Natural killer cell treated with Interleukin-12 subunit alpha and Interleukin-12 subunit beta and Interleukin-15 and Interleukin-18, amount 100 ng/mL, for 72 hours (primary cell): ENCODE measurements at regions not wholly inside any gene's neighbourhood (a gene's known extent, or its start where the extent isn't known, plus 50 kb on each side); places are given as distances from the start of the nearest gene placed in this dataset.

Source experiments
- ATAC-seq, 2 donors: fragments of 150-1000 bp; cut with Tn5 transposase in 1 of 2; sonication (Bioruptor Pico), chemical (Tn5 transposase) in 1 of 2; 2 replicates each; pipeline ENCODE4 v1.10.0; 2021
- DNase-seq: peaks from one replicate; pipeline ENCODE4 v3.0.0; 2022; ENCODE audit warnings: low spot score
- H3K27ac Mint-ChIP-seq, 2 donors: 1 replicate in 1 of 2; 2 replicates in 1 of 2; pipeline ENCODE4 v1.8.0; 2022; ENCODE audit warnings: mixed read lengths in 2 of 2, mild to moderate bottlenecking in 1 of 2, moderate library complexity in 1 of 2
- H3K27me3 Mint-ChIP-seq, 2 donors: 1 replicate in 1 of 2; 2 replicates in 1 of 2; pipeline ENCODE4 v1.8.0; 2022; ENCODE audit warnings: mixed read lengths in 2 of 2
- H3K36me3 Mint-ChIP-seq: one replicate; pipeline ENCODE4 v1.8.0; 2022; ENCODE audit warnings: mixed read lengths
- H3K4me1 Mint-ChIP-seq, 2 donors: 1 replicate in 1 of 2; 2 replicates in 1 of 2; pipeline ENCODE4 v1.8.0; 2022; ENCODE audit warnings: low read depth in 2 of 2, mixed read lengths in 2 of 2, mild to moderate bottlenecking in 1 of 2
- H3K4me3 Mint-ChIP-seq: one replicate; pipeline ENCODE4 v1.8.0; 2022; ENCODE audit warnings: mixed read lengths
- H3K9me3 Mint-ChIP-seq: 2 replicates; pipeline ENCODE4 v1.8.0; 2022; ENCODE audit warnings: mixed read lengths

GRCh38 chr4:81572402-81572801, 100.7 kb upstream of the RASGEF1B start:
- Mint-ChIP-seq H3K4me1 (no peaks in the 10 kb centered on the region), H3K27ac (no peak overlapping the region), H3K4me3 (no peak overlapping the region), H3K36me3 (no peaks in the 10 kb centered on the region), H3K27me3 (peaks cover 3 to 4% of the 10 kb centered on the region in 2 donors), H3K9me3 (no peaks in the 10 kb centered on the region)
- DNase-seq (no peak), ATAC-seq (no peak)

GRCh38 chr4:81571105-81571504, 99.4 kb upstream of the RASGEF1B start:
- no peak overlapping the region for H3K27ac Mint-ChIP-seq
- DNase-seq (no peak), ATAC-seq (no peak)
- no peaks in the 10 kb centered on the region for H3K36me3 Mint-ChIP-seq
- H3K4me1 Mint-ChIP-seq, result no peaks in the 10 kb centered on the region
- no peak overlapping the region for H3K4me3 Mint-ChIP-seq
- H3K9me3 Mint-ChIP-seq, result no peaks in the 10 kb centered on the region
- peaks cover 0 to 5% of the 10 kb centered on the region in 2 donors for H3K27me3 Mint-ChIP-seq

- H3K4me3 Mint-ChIP-seq, result no peak overlapping the region
- ATAC-seq (no peak), DNase-seq (no peak)
- H3K4me1 Mint-ChIP-seq, result peaks cover 4 to 6% of the 10 kb centered on the region in 2 donors
- no peaks in the 10 kb centered on the region for H3K36me3 Mint-ChIP-seq
- peaks cover 0 to 6% of the 10 kb centered on the region in 2 donors for H3K27me3 Mint-ChIP-seq
- no peak overlapping the region for H3K27ac Mint-ChIP-seq
- no peaks in the 10 kb centered on the region for H3K9me3 Mint-ChIP-seq
Measured at GRCh38 chr4:81566161-81566591, 94.5 kb upstream of the RASGEF1B start.

GRCh38 chr4:81565142-81565870, 93.6 kb upstream of the RASGEF1B start:
- H3K27me3 Mint-ChIP-seq, result peaks cover 0 to 6% of the 10 kb centered on the region in 2 donors
- H3K4me3 Mint-ChIP-seq, result no peak overlapping the region
- no peak for ATAC-seq

GRCh38 chr4:81564025-81564424, 92.3 kb upstream of the RASGEF1B start:
- H3K27me3 Mint-ChIP-seq, result peaks cover 0 to 8% of the 10 kb centered on the region in 2 donors
- ATAC-seq (no peak), DNase-seq (no peak)
- peaks cover 6 to 7% of the 10 kb centered on the region in 2 donors for H3K4me1 Mint-ChIP-seq
- H3K9me3 Mint-ChIP-seq, result no peaks in the 10 kb centered on the region
- H3K4me3 Mint-ChIP-seq, result no peak overlapping the region
- H3K27ac Mint-ChIP-seq, result no peak overlapping the region
- no peaks in the 10 kb centered on the region for H3K36me3 Mint-ChIP-seq

More at GRCh38 chr4:81565142-81565870, 93.6 kb upstream of the RASGEF1B start:
- H3K4me1 Mint-ChIP-seq, result peaks cover 6% of the 10 kb centered on the region in 2 donors
- DNase-seq, result no peak
- H3K9me3 Mint-ChIP-seq, result no peaks in the 10 kb centered on the region
- no peaks in the 10 kb centered on the region for H3K36me3 Mint-ChIP-seq
- H3K27ac Mint-ChIP-seq, result no peak overlapping the region

- peak overlapping the region; percentile 43 to 82 for H3K27ac Mint-ChIP-seq
- no peak overlapping the region for H3K4me3 Mint-ChIP-seq
- H3K27me3 Mint-ChIP-seq, result peaks cover 0 to 19% of the 10 kb centered on the region in 2 donors
- ATAC-seq (peak; percentile 84 to 86), DNase-seq (no peak)
- no peaks in the 10 kb centered on the region for H3K36me3 Mint-ChIP-seq
- H3K4me1 Mint-ChIP-seq, result peaks cover 6 to 10% of the 10 kb centered on the region in 2 donors
- no peaks in the 10 kb centered on the region for H3K9me3 Mint-ChIP-seq
Measured at GRCh38 chr4:81562093-81562492, 90.4 kb upstream of the RASGEF1B start.

GRCh38 chr4:81557306-81557705, 85.6 kb upstream of the RASGEF1B start:
- Mint-ChIP-seq H3K9me3 (peaks cover 3% of the 10 kb centered on the region), H3K4me3 (no peak overlapping the region), H3K27ac (no peak overlapping the region), H3K4me1 (peaks cover 4 to 15% of the 10 kb centered on the region in 2 donors), H3K27me3 (peaks cover 0 to 13% of the 10 kb centered on the region in 2 donors), H3K36me3 (no peaks in the 10 kb centered on the region)
- ATAC-seq, result no peak
- no peak for DNase-seq

- H3K9me3 Mint-ChIP-seq, result peaks cover 3% of the 10 kb centered on the region
- H3K27me3 Mint-ChIP-seq, result peaks cover 0 to 13% of the 10 kb centered on the region in 2 donors
- ATAC-seq (no peak), DNase-seq (no peak)
- H3K4me3 Mint-ChIP-seq, result no peak overlapping the region
- H3K27ac Mint-ChIP-seq, result no peak overlapping the region
- no peaks in the 10 kb centered on the region for H3K36me3 Mint-ChIP-seq
- H3K4me1 Mint-ChIP-seq, result peaks cover 0 to 10% of the 10 kb centered on the region in 2 donors
Measured at GRCh38 chr4:81555489-81555888, 83.8 kb upstream of the RASGEF1B start.

GRCh38 chr4:81552086-81552485, 80.4 kb upstream of the RASGEF1B start:
- Mint-ChIP-seq H3K27me3 (no peaks in the 10 kb centered on the region), H3K4me1 (peaks cover 0 to 7% of the 10 kb centered on the region in 2 donors), H3K9me3 (peaks cover 3% of the 10 kb centered on the region), H3K4me3 (no peak overlapping the region), H3K36me3 (no peaks in the 10 kb centered on the region), H3K27ac (no peak overlapping the region)
- ATAC-seq (no peak), DNase-seq (no peak)

GRCh38 chr4:81550388-81550859, 78.7 kb upstream of the RASGEF1B start:
- Mint-ChIP-seq H3K9me3 (peaks cover 3% of the 10 kb centered on the region), H3K27ac (no peak overlapping the region), H3K27me3 (no peaks in the 10 kb centered on the region), H3K36me3 (no peaks in the 10 kb centered on the region), H3K4me1 (peaks cover 0 to 4% of the 10 kb centered on the region in 2 donors), H3K4me3 (no peak overlapping the region)
- DNase-seq, result no peak
- no peak for ATAC-seq

GRCh38 chr4:81549984-81550383, 78.3 kb upstream of the RASGEF1B start:
- no peak for DNase-seq
- Mint-ChIP-seq H3K36me3 (no peaks in the 10 kb centered on the region), H3K9me3 (peaks cover 3% of the 10 kb centered on the region), H3K4me1 (peaks cover 0 to 3% of the 10 kb centered on the region in 2 donors), H3K4me3 (no peak overlapping the region), H3K27ac (no peak overlapping the region), H3K27me3 (no peaks in the 10 kb centered on the region)
- ATAC-seq, result no peak

- no peaks in the 10 kb centered on the region for H3K4me1 Mint-ChIP-seq
- ATAC-seq (no peak), DNase-seq (no peak)
- H3K9me3 Mint-ChIP-seq, result peaks cover 16% of the 10 kb centered on the region
- H3K27ac Mint-ChIP-seq, result no peak overlapping the region
- peaks cover 13% of the 10 kb centered on the region for H3K36me3 Mint-ChIP-seq
- H3K4me3 Mint-ChIP-seq, result no peak overlapping the region
- H3K27me3 Mint-ChIP-seq, result no peaks in the 10 kb centered on the region
Measured at GRCh38 chr4:81546777-81547176, 75.1 kb upstream of the RASGEF1B start.

- H3K9me3 Mint-ChIP-seq, result peaks cover 16% of the 10 kb centered on the region
- H3K4me1 Mint-ChIP-seq, result peaks cover 0 to 6% of the 10 kb centered on the region in 2 donors
- no peak overlapping the region for H3K4me3 Mint-ChIP-seq
- no peaks in the 10 kb centered on the region for H3K27me3 Mint-ChIP-seq
- H3K27ac Mint-ChIP-seq, result no peak overlapping the region
- H3K36me3 Mint-ChIP-seq, result peaks cover 13% of the 10 kb centered on the region
- ATAC-seq (no peak), DNase-seq (no peak)
Measured at GRCh38 chr4:81541161-81541945, 69.6 kb upstream of the RASGEF1B start.
